HG03558 (cell line): ENCODE measurements at regions not wholly inside any gene's neighbourhood (a gene's known extent, or its start where the extent isn't known, plus 50 kb on each side); places are given as distances from the start of the nearest gene placed in this dataset.

Experiments
- ATAC-seq: cut with Tn5 transposase; IDR thresholded peaks from one replicate; pipeline ENCODE4 v1.9.1; 2021; ENCODE audit warnings: moderate number of reproducible peaks; ENCODE audit not compliant: unreplicated experiment; ENCODE audit errors: extremely low read depth

DNA sequence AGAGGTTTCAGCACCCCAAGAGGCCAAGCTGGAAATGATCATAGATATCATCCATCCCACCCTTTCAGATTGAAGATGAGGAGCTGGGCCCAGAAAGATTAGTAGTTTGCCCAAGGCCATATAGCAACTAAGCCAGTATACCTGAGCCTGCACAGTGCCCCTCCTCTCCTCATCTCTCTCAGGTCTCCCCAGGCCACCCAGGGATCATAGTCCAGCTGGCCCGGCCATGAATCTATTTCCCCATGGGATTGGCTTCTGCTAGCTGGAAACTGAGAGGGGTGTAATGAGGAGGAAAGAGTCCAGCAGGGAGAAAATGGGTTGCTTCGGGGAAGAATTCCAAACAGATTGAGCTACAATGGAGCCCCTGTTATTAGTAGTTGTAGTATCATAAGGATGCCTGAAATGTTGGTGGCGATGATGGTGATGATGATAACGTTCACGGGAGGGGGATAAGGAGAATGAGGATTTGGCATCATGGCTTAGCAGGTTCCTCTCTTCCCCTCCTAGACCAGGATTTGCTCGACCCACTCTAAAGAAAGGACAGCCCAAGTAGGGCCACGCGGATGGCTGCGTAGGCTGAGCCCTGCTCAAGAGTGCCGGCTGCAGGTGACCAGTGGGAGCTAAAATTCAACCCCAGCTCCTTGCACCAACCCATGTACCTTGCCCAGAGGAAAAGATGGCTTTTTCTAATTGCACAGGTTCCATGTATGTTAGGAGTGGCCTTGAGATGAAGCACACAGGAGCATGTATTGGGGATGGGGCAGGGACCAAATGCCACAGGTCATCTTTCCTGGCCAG lies 117.8 kb upstream of the PJA1 start:
- ATAC-seq = no peak

DNA sequence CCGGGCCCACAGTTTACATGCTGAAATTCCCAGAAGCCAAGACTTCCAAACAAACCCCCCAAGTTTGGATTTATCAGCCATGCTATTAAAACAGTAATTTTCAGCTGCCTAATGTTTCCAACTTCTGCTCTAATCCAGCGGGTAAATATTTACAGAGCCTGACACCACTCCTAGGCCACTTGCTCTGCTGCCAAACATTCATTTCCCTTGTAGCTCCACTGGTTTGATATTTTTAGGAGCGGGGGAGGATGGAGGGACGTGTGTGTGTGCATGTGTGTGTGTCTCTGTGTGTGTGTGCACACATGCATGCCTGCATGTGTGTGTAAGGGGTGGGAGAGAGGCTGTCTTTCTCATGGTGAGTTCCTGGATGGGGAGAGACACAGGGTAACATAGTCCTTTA lies 115.7 kb upstream of the PJA1 start:
- no peak for ATAC-seq

DNA sequence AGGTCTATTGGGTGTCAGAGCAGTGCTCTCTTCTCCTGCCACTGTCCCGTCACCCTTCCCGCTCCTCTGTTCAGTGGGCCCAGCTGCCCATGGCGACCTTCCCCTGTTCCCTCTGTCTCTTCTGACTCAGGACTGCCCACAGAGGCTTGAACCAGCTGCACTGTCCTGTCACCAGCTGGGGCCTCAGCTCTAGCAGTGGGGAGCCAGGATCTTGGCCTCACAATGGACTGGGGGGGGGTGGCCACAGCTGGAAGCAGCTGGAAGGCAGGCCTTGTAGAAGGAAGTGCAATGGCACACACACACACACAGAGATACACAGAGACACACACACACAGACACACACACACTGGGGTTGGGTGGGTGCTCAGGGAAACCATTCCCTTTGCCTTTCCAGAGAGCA lies 114.0 kb upstream of the PJA1 start:
- ATAC-seq = no peak

DNA sequence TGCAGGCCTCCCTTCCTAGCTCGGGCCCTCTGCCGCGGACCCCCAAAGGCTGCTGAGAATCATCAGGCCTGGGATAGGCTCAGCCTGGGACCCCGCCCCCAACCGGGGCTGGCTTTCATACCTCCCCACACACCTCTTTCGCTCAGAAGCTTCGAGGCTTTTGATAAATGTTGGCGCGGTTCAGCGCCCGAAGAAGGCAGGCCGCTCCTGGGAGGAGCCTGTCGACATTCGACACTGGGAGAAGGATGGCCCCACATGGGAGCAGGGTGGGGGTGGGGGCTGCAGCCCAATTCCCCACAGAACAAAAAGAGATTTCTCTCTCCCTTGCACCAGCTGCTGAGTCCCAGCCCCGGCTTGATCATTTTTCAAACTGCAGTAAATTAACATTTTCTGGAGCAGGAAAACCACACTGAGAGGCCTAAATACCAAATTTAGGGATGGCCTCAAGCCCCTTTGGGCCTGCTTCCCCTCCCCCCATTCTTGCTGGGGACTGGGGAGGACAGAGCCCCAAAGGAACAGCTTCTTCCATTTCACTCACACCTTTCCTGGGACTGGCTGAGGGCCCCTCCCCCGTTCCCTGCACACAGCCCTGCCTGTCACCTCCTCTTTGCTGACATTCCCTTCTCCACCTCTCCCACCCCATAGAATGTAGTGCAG lies 112.9 kb upstream of the PJA1 start:
- no peak for ATAC-seq

DNA sequence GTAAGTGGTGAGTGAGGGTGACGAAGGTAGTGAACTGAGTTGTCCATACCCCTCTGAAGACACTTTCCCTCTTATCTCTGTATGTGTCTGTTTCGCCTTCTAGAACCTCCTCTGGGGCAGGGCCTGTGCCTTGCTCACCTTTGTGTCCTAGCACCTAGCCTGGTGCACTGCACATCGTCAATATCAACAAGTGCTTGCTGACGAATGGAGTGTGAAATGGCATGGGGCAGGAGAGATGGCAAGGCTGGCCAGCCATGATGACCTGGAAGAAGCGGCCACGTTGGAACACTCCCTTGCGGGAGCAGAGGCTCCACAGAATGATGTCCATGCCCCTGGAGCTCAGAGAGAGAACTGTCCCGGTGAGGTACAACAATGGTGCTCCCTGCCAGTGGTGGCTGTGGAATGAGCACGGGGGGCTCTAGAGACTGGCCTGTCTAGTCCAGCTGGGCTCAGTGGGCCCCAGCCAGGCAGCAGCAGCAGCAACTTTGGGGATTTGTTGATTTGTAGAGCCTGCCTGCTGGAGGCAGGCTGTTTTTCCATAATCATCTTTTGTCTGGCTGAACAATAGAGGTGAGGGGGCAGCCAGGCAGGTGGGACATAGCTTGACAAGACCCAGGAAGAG lies 112.2 kb upstream of the PJA1 start:
- no peak for ATAC-seq

DNA sequence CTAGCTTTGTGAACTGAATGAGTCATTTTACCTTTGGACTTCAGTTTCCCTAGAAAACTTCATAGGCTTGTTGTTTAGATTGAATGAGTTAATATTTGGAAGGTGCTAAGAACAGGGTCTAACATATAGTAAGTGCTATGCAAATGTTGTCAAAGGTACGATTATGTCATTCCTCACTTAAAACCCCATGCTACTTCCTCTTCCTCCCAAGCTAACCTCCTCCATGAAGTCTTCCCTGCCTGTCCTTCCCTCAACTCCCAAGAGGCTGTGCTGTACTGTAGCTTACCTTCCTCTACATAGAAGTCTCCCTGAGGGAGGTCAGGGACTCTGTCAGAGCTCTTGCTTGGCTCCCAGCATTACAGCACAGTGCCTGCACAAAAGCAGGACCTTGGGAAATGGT lies 103.4 kb upstream of the PJA1 start:
- ATAC-seq = no peak

DNA sequence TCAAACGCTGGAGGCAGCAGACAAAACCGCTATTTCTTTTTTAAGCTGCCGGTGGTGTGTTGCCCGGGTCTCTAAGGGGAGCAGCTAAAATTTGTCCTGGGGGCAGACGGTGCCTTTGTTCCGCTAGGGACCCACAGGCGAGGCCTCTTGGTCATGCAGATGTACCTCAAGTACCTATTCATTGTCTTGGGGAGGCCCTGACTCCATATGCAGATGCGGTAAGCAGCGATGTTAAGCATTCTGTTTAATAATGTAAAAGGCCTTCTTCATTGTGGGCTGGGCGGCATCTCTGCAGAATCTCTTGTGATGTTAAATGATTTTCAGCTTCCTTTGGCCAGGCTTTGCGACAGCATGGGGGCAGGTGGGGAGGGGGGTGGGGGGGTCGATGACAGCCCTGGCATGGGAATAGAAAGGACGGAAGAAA lies 98.9 kb upstream of the PJA1 start:
- no peak for ATAC-seq

DNA sequence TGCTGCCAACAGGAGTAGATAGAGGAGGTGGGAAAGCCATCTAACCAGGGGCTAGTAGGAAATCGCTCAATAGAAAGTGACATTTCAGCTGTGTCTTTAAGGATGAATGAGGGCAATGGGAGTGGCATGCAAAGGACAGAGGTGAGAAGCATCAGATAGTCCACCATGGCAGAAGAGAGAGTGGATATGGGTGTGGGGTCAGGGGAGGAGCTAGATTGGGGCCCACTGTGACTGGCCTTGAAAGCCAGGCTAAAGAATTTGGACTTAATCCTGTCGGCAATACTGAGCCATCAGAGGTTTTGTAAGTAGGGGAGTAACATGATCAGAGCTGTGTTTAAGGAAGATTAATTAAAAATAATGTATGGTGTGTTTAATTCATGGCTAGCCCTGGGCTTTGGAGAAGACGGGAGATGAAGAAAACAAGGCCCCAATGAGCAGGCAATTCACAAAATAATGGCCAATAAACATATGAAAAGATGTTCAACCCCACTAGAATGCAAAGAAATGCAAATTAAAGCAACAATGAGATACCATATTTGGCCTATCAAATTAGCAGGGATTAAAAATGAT lies 98.1 kb upstream of the PJA1 start:
- no peak for ATAC-seq

DNA sequence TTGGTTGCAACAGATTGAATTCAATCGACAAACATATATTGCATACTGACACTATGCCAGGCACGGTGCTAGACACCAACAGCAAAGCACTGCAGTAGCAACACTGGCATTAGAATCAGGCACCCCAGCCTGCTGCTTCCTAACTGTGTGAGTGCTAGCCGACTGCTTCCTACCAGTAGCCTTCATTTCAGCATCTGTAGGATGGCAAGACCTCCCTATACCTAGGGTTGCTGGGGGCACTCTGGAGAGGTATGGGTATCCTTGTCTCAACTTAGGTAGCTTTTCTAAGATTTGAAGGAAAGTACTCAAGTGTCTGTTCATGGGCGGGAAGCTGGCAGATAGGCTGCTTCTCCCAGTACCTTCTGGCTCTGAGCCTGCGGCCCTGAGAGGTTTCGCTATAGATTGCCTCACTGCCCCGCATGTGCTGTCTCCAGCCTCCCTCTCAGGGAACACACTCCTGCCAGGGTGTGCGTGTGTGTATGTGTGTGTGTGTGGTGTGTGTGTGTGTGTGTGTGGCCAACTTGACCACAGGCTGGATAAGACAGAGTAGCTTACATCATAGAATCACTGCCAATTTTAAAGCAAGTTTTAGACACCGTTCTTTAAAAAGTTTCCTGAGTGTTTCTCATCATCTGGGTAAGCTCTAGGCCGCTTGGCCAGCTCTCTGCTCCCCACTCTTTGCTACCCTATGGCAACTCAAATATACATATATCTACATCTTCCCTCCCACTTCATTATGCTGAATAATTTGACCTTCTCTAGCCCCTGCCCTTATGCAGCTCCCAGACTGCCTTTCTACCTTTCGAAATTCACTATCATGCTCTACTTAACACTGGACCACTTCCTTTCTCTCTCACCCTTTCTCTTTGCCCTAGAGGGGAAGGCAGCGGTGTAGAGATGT lies 97.0 kb upstream of the PJA1 start:
- no peak for ATAC-seq

DNA sequence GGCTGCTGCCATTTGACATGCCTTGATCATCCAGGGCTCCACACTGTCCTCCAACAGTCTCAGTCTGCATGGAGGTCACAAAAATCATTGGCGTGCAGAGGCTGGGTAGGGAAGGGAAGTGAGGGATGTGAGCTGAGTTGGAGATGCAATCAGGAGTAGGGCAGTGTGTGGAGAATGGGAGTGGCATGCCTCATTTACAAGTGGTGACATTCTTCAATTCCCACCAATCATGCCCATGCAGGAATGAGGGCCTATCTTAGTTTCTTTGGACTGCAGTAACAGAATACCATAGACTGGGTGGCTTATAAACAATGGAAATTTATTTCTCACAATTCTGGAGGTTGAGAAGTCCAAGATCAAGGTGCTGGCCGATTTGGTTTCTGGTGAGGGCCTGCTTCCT lies 94.9 kb upstream of the PJA1 start:
- ATAC-seq = no peak

DNA sequence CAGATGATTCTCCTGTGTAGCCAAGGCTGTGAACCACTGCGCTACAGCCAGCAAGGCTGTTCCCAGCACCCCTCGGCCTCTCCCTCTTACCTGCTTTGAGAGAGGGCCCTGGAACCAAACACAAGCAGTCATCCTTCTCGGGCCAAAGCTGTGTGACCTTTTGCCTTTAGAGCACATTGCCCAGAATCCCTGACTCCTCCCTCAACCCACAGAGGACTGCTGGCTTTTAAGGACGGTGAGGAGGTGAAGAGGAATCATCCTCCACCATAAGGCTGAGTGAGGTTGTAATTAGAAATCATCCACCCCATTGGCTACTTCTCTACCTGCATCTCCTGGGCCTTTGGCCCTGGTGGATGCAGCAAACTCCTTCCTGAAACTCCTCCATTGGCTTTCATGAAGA lies 93.6 kb upstream of the PJA1 start:
- no peak for ATAC-seq

DNA sequence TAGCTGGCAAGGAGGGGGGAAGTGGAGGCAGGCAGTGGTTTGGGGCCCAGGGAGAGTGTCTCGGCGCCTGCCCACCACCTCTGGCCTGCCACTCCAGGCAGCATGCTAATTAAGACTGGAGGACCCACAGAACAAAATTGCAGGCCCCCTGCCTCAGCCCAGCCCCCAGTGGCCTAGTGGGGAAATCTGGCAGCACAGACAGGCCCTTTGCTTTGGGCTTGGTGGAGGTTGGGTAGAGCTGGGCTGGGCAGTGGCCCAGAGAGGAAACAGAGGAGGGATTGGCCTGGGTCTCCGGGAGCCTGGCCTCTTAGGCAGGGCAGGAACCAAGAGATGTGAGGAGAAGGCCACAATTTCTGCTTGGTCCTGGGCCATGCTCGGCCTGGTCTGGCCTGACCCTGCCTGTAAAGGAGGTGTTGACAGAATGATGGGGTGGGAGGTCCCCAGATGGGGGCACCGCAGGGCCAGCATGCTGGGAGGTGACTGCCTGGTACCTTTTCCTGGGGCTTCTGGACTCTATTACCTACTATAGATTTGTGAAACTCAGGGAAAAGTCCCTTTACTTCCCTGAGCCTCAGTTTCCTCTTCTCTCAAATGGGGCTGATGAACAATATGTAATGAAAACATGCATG lies 92.4 kb upstream of the PJA1 start:
- no peak for ATAC-seq

DNA sequence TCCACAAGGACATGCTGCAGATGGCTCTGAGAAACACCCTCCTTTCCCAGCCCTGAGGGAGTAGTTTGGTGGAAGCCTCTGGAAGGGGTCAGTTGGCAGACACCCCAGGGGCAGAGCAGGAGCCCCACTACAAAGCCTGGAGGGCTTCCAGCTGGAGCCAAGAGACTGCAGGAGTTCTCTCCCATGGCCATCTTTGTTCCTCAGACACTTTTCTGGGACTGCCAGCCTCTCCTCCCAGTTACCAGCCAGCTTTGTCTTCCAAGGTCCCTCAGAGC lies 91.0 kb upstream of the PJA1 start:
- ATAC-seq = no peak

DNA sequence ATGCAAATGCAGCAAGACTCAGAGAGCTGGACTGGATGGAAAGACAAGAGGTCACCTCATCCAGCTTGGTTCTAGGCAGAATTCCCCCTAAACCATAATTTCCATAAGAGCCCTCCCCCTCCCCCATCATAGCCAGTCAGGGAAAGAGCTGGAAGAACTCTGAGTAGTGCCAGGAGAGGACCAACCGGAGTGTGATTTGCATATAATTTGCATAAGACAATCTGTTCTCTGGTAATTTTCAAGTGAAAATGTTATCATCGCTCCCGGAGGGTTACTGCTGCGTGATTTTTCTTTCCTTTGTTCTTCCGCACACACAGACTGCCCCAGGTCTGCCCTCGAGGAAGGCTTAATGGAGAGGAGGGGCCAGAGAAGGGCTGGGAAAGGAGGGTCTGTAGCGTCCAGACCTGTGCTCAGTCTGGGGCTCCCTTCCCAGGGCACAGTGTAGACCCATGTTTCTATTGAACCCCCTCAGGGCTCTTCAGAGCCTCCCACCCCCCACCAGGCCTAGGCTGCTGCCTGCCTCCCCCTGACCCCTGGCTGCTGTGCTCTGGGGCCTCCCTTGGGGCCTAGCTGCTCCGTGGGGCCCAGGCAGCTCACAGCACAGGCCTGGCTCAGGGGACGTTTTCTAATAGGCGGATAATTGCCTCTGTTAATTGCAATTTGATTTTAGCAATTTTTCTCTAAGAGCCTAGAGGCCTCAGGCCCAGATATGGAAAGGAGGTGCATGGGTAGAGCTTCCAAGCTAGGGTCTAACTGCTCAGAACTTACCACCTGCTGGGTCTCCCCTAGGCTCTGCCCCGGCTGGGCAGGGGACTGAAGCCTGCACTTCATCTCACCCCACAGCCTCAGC lies 90.4 kb upstream of the PJA1 start:
- ATAC-seq = no peak

DNA sequence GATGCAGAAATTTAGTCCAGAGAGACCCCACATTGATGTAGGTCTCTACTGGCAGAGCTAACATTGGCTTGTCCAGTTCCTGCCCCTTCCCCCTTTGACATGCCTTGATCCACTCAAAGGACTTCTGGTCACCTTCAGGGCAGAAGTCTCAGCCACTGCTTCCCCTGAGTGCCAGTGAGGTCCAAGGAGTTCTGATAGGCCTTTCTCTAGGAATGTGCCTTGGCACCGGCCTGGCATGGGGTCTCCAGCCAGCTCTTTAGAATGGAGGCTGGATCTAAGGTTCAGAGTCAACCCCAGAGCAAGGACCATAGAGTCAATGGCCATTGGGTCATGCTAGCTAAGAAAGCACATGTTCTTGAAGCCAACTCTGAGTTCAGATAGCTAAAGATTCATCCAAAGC lies 88.6 kb upstream of the PJA1 start:
- ATAC-seq = no peak

DNA sequence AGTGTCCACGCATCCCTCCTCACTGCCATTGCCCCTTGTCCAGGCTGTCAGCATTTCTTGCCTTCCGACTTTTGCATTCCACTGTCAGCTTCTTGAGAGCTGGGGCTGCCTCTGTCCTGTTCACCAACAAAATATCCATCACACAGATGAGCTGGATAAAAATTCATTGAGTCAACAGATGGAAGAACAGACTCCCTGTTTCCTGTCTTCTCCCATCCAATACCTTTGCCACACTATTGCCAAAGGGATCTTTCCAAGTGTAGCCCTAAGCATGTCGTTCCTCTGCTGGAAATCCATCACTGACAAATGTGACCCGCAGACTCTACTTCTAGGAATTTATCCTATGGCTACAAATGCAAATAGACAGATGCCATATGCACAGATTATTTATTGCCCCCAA lies 78.0 kb upstream of the PJA1 start:
- ATAC-seq = no peak

DNA sequence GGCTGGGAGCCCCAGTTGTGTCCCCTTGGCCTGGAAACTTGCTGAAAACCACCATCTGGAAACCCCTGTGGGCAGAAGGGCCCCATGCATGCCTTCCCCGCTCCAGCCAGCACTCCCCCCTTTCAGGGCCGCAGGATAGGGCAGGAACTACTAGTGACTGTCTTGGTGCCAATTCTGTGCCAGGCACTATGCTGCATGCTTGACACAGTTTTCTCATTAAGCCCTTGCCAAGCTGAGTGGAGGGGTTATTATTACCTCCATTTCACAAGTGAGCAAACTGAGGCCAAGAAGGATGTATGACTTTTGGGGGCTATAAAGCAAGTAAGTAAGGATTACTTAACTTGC lies 73.6 kb upstream of the PJA1 start:
- ATAC-seq = no peak

DNA sequence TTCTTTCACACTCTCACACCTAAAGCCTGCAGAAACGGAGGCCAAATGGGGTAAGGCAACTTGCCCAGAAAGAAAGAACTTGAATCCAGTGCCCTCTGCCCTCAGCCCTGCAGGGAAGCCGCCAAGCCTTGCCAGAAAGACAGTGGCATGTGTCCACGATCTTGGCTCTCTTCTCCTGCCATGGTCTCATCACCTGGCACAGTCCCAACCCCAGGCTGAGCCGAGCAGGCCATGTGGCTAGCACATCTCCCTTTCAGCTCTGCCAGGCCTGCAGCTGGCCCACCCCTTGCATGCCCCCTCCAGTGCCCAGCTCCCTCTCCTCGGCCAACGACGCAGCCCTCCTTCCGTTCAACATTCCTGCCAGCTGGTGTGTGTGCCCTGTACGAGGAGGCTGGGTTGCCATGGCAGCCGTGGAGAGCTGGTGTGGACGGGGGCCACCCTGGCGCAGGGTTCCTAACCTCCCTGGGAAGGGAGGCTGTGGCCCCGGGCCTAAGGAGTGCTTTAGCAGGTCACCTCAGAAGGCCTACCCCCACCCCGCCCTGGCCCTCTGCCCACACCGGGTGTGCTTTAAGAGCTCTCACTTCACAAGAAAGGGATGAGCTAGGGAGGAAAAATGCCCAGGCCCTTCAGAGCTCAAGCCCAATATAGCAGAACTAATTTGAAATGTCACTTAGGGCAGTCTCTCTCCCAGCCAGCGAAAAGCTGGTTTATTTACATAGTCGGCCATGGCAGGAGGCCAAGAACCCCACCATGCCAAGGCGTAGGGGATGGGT lies 73.0 kb upstream of the PJA1 start:
- ATAC-seq = no peak

DNA sequence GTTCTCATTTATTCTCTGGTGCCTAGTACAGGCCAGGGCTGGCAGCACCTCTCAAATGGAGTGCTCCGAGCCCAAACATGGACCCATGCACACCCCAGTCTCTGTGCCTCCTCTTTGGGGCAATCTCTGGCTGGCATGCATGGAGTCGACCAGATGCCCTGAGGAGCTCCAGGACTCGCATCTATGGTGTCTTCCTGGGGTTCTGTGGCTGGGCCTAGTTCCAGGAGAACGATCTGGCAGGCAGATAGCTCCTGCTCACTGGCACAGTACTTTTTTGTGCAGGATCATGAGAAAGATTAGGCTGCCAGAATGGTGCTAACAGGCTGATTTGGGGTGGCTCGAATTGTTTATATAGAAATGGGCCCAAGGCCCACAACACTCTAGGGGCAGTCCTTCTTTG lies 72.0 kb upstream of the PJA1 start:
- no peak for ATAC-seq
